ENCODE measurements at regions not wholly inside any gene's neighbourhood (a gene's known extent, or its start where the extent isn't known, plus 50 kb on each side); places are given as distances from the start of the nearest gene placed in this dataset.
"Not testable (repeated sequence)": the region's sequence is repeated elsewhere in the genome, so short reads cannot be mapped to it uniquely, and the experiment has no call there.

- Mint-ChIP-seq H3K9me3 (peaks cover 0 to 2% (median 0%) of the 10 kb centered on the region in 6 donors), H3K27me3 (ENCODE audit: low read depth in 3 of 3) (peaks cover 0 to 4% (median 3%) of the 10 kb centered on the region in 3 donors), H3K36me3 (no peaks in the 10 kb centered on the region), H3K27ac (no peak overlapping the region), H3K4me1 (no peaks in the 10 kb centered on the region), H3K4me3 (no peak overlapping the region)
- DNase-seq = no peak
Measured at GRCh38 chr11:33448461-33449130, 191.4 kb downstream of the HIPK3 start.

- Mint-ChIP-seq H3K4me3 (no peak overlapping the region), H3K27ac (no peak overlapping the region), H3K36me3 (no peaks in the 10 kb centered on the region), H3K9me3 (peaks cover 0 to 4% (median 0%) of the 10 kb centered on the region in 6 donors), H3K4me1 (no peaks in the 10 kb centered on the region), H3K27me3 (ENCODE audit: low read depth in 3 of 3) (peaks cover 0 to 3% (median 2%) of the 10 kb centered on the region in 3 donors)
- no peak for DNase-seq
Measured at GRCh38 chr11:33445761-33446161, 188.6 kb downstream of the HIPK3 start.

GRCh38 chr11:33444835-33445594 is 187.8 kb downstream of the HIPK3 start:
- no peak for DNase-seq
- Mint-ChIP-seq H3K36me3 (no peaks in the 10 kb centered on the region), H3K27me3 (ENCODE audit: low read depth in 3 of 3) (peaks cover 0 to 2% (median 0%) of the 10 kb centered on the region in 3 donors), H3K27ac (no peak overlapping the region), H3K9me3 (peaks cover 0 to 4% (median 0%) of the 10 kb centered on the region in 6 donors), H3K4me3 (no peak overlapping the region), H3K4me1 (no peaks in the 10 kb centered on the region)

- no peaks in the 10 kb centered on the region for H3K36me3 Mint-ChIP-seq
- no peak overlapping the region for H3K4me3 Mint-ChIP-seq
- no peak overlapping the region for H3K27ac Mint-ChIP-seq
- peaks cover 0 to 2% (median 0%) of the 10 kb centered on the region in 3 donors for H3K27me3 Mint-ChIP-seq (ENCODE audit: low read depth in 3 of 3)
- no peak for DNase-seq
- no peaks in the 10 kb centered on the region for H3K4me1 Mint-ChIP-seq
- peaks cover 0 to 4% (median 0%) of the 10 kb centered on the region in 6 donors for H3K9me3 Mint-ChIP-seq
Measured at GRCh38 chr11:33443684-33444083, 186.5 kb downstream of the HIPK3 start.

- Mint-ChIP-seq H3K27me3 (ENCODE audit: low read depth in 3 of 3) (peaks cover 4 to 7% (median 4%) of the 10 kb centered on the region in 3 donors), H3K9me3 (peaks cover 0 to 17% (median 3%) of the 10 kb centered on the region in 6 donors), H3K36me3 (peaks cover 0 to 3% (median 0%) of the 10 kb centered on the region in 3 donors), H3K4me1 (no peaks in the 10 kb centered on the region), H3K27ac (no peak overlapping the region), H3K4me3 (no peak overlapping the region)
- no peak for DNase-seq
Measured at GRCh38 chr11:33438301-33438700, 181.1 kb downstream of the HIPK3 start.

- peaks cover 0 to 14% (median 3%) of the 10 kb centered on the region in 6 donors for H3K9me3 Mint-ChIP-seq
- DNase-seq = no peak
- H3K4me1 Mint-ChIP-seq = no peaks in the 10 kb centered on the region
- peaks cover 4 to 7% (median 4%) of the 10 kb centered on the region in 3 donors for H3K27me3 Mint-ChIP-seq (ENCODE audit: low read depth in 3 of 3)
- H3K4me3 Mint-ChIP-seq = no peak overlapping the region
- peaks cover 0 to 3% (median 0%) of the 10 kb centered on the region in 3 donors for H3K36me3 Mint-ChIP-seq
- H3K27ac Mint-ChIP-seq = no peak overlapping the region
Measured at GRCh38 chr11:33437529-33437928, 180.3 kb downstream of the HIPK3 start.

- H3K27ac Mint-ChIP-seq = no peak overlapping the region
- peaks cover 4 to 7% (median 4%) of the 10 kb centered on the region in 3 donors for H3K27me3 Mint-ChIP-seq (ENCODE audit: low read depth in 3 of 3)
- no peak overlapping the region for H3K4me3 Mint-ChIP-seq
- H3K9me3 Mint-ChIP-seq = peaks cover 0 to 13% (median 4%) of the 10 kb centered on the region in 6 donors
- no peak for DNase-seq
- H3K4me1 Mint-ChIP-seq = no peaks in the 10 kb centered on the region
- peaks cover 0 to 3% (median 0%) of the 10 kb centered on the region in 3 donors for H3K36me3 Mint-ChIP-seq
Measured at GRCh38 chr11:33435216-33435615, 178.0 kb downstream of the HIPK3 start.

GRCh38 chr11:33434294-33434693 is 177.1 kb downstream of the HIPK3 start:
- DNase-seq = no peak
- peaks cover 0 to 8% (median 4%) of the 10 kb centered on the region in 3 donors for H3K36me3 Mint-ChIP-seq
- peaks cover 0 to 15% (median 7%) of the 10 kb centered on the region in 6 donors for H3K9me3 Mint-ChIP-seq
- no peak overlapping the region for H3K27ac Mint-ChIP-seq
- H3K4me1 Mint-ChIP-seq = no peaks in the 10 kb centered on the region
- H3K27me3 Mint-ChIP-seq (ENCODE audit: low read depth in 3 of 3) = peaks cover 4 to 7% (median 4%) of the 10 kb centered on the region in 3 donors
- H3K4me3 Mint-ChIP-seq = no peak overlapping the region

- H3K9me3 Mint-ChIP-seq = peaks cover 0 to 11% (median 4%) of the 10 kb centered on the region in 6 donors
- H3K4me3 Mint-ChIP-seq; H3K27ac Mint-ChIP-seq; H3K4me1 Mint-ChIP-seq; H3K27me3 Mint-ChIP-seq (ENCODE audit: low read depth in 3 of 3); H3K36me3 Mint-ChIP-seq; DNase-seq: not testable (repeated sequence)
Measured at GRCh38 chr11:33428435-33428834, 171.3 kb downstream of the HIPK3 start.

GRCh38 chr11:33420959-33421566 is 163.9 kb downstream of the HIPK3 start:
- Mint-ChIP-seq H3K9me3 (peaks cover 0 to 1% (median 0%) of the 10 kb centered on the region in 6 donors), H3K27me3 (ENCODE audit: low read depth in 3 of 3) (peaks cover 0 to 2% (median 1%) of the 10 kb centered on the region in 3 donors), H3K27ac (no peak overlapping the region), H3K4me1 (no peaks in the 10 kb centered on the region), H3K36me3 (no peaks in the 10 kb centered on the region), H3K4me3 (no peak overlapping the region)
- no peak for DNase-seq

GRCh38 chr11:33419924-33420323 is 162.7 kb downstream of the HIPK3 start:
- Mint-ChIP-seq H3K36me3 (no peaks in the 10 kb centered on the region), H3K4me3 (no peak overlapping the region), H3K27ac (no peak overlapping the region), H3K9me3 (peaks cover 0 to 1% (median 0%) of the 10 kb centered on the region in 6 donors), H3K27me3 (ENCODE audit: low read depth in 3 of 3) (peaks cover 0 to 3% (median 0%) of the 10 kb centered on the region in 3 donors), H3K4me1 (no peaks in the 10 kb centered on the region)
- DNase-seq = no peak

- H3K9me3 Mint-ChIP-seq = peaks cover 0 to 1% (median 0%) of the 10 kb centered on the region in 6 donors
- no peaks in the 10 kb centered on the region for H3K36me3 Mint-ChIP-seq
- no peak overlapping the region for H3K4me3 Mint-ChIP-seq
- H3K27me3 Mint-ChIP-seq (ENCODE audit: low read depth in 3 of 3) = peaks cover 0 to 5% (median 3%) of the 10 kb centered on the region in 3 donors
- H3K4me1 Mint-ChIP-seq = no peaks in the 10 kb centered on the region
- DNase-seq = no peak
- H3K27ac Mint-ChIP-seq = no peak overlapping the region
Measured at GRCh38 chr11:33417121-33417520, 159.9 kb downstream of the HIPK3 start.

GRCh38 chr11:33413301-33413700 is 156.1 kb downstream of the HIPK3 start:
- Mint-ChIP-seq H3K36me3 (no peaks in the 10 kb centered on the region), H3K4me1 (no peaks in the 10 kb centered on the region), H3K27ac (no peak overlapping the region), H3K27me3 (ENCODE audit: low read depth in 3 of 3) (peaks cover 2 to 11% (median 2%) of the 10 kb centered on the region in 3 donors), H3K4me3 (no peak overlapping the region), H3K9me3 (peaks cover 0 to 1% (median 0%) of the 10 kb centered on the region in 6 donors)
- DNase-seq = no peak

GRCh38 chr11:33412241-33412640 is 155.1 kb downstream of the HIPK3 start:
- Mint-ChIP-seq H3K36me3 (no peaks in the 10 kb centered on the region), H3K27ac (no peak overlapping the region), H3K27me3 (ENCODE audit: low read depth in 3 of 3) (peaks cover 2 to 16% (median 2%) of the 10 kb centered on the region in 3 donors), H3K9me3 (no peaks in the 10 kb centered on the region), H3K4me1 (no peaks in the 10 kb centered on the region), H3K4me3 (no peak overlapping the region)
- no peak for DNase-seq

Measured in immature natural killer cell (primary cell).